OCI-LY3 (cell line): ENCODE measurements at regions not wholly inside any gene's neighbourhood (a gene's known extent, or its start where the extent isn't known, plus 50 kb on each side); places are given as distances from the start of the nearest gene placed in this dataset.
"Not testable (repeated sequence)": the region's sequence is repeated elsewhere in the genome, so short reads cannot be mapped to it uniquely, and the experiment has no call there.

Experiments
- CTCF ChIP-seq: fragments of 200-600, 300-600 bp; sonication (generic); IDR thresholded peaks from 2 replicates; pipeline ENCODE4 v1.5.1; 2014; ENCODE audit warnings: antibody characterized with exemption, low read length, low read depth
- EZH2phosphoT487 ChIP-seq: fragments of 200-600 bp; shearing (Covaris generic); IDR thresholded peaks from 2 replicates; pipeline ENCODE4 v1.6.1; 2018; ENCODE audit warnings: antibody characterized with exemption, mixed run types, low read depth

GRCh38 chr4:86413426-86413825, 53.6 kb upstream of the MAPK10 start:
- not testable (repeated sequence) for TF ChIP-seq CTCF, EZH2phosphoT487
